H1 (cell line): ENCODE measurements at regions not wholly inside any gene's neighbourhood (a gene's known extent, or its start where the extent isn't known, plus 50 kb on each side); places are given as distances from the start of the nearest gene placed in this dataset.

Experiments
- CTCF ChIA-PET: fragments of 300-600 bp; sonication (Branson Sonifier 250); formaldehyde crosslinking; loops from one replicate; lab custom pipeline; 2021; ENCODE audit not compliant: partially characterized antibody; lab: Charles Lee
- POLR2A ChIA-PET: fragments of 300-600 bp; sonication (Branson Sonifier 250); formaldehyde crosslinking; loops from one replicate; lab custom pipeline; 2021; ENCODE audit warnings: inconsistent platforms; ENCODE audit not compliant: partially characterized antibody; lab: Charles Lee
- DNase-seq, 2 experiments: peaks; one replicate each; pipeline versions ENCODE4 v3.0.0 to v3.0.0-alpha.2; 2010 to 2022; ENCODE audit warnings: low spot score in 2 of 2, low read depth in 1 of 2, mixed read lengths in 1 of 2
- FAIRE-seq: peaks from 2 replicates; lab custom pipeline; 2011; peaks lifted over from hg19 to GRCh38; lab: Jason Lieb, UNC
- H2AFZ ChIP-seq: 2 replicates; pipeline ENCODE4 v1.8.1; 2012; ENCODE audit warnings: low read length, inconsistent platforms
- H2AK5ac ChIP-seq: 2 replicates; pipeline ENCODE4 v1.6.1; 2013; ENCODE audit warnings: low read depth, low read length
- H2BK120ac ChIP-seq: replicated peaks from 2 replicates; pipeline ENCODE3; 2013; ENCODE audit warnings: low read depth, low read length, inconsistent platforms
- H2BK12ac ChIP-seq: 2 replicates; pipeline ENCODE4 v1.6.1; 2013; ENCODE audit warnings: low read depth, low read length
- H2BK15ac ChIP-seq: 2 replicates; pipeline ENCODE4 v1.6.1; 2013; ENCODE audit warnings: low read length
- H2BK20ac ChIP-seq: 2 replicates; pipeline ENCODE4 v1.6.1; 2013; ENCODE audit warnings: low read length
- H2BK5ac ChIP-seq: 2 replicates; pipeline ENCODE4 v1.6.1; 2013; ENCODE audit warnings: low read depth, low read length
- H3K14ac ChIP-seq: 2 replicates; pipeline ENCODE4 v1.6.1; 2013; ENCODE audit warnings: inconsistent platforms; ENCODE audit not compliant: insufficient read length
- H3K18ac ChIP-seq: 2 replicates; pipeline ENCODE4 v1.6.1; 2013; ENCODE audit warnings: low read length; ENCODE audit errors: extremely low read depth
- H3K23ac ChIP-seq: 2 replicates; pipeline ENCODE4 v1.6.1; 2013; ENCODE audit warnings: inconsistent platforms; ENCODE audit not compliant: insufficient read length
- H3K23me2 ChIP-seq: 2 replicates; pipeline ENCODE4 v1.6.1; 2013; ENCODE audit warnings: low read depth, low read length
- H3K27ac ChIP-seq: 2 replicates; pipeline ENCODE4 v1.6.1; 2011; ENCODE audit warnings: low read depth, low read length, inconsistent platforms
- H3K27me3 ChIP-seq, 4 experiments: replicated peaks in 1 of 4; 1 replicate in 1 of 4; 2 replicates in 3 of 4; pipeline versions ENCODE4 v1.6.1 to v1.8.1; 2011 to 2013; ENCODE audit warnings: low read length in 3 of 4, mild to moderate bottlenecking in 3 of 4, inconsistent platforms in 2 of 4, mixed read lengths in 2 of 4, moderate library complexity in 1 of 4; ENCODE audit not compliant: control insufficient read depth in 3 of 4, insufficient read depth in 3 of 4; ENCODE audit errors: extremely low read depth in 1 of 4
- H3K36me3 ChIP-seq, 4 experiments: 2 replicates each; pipeline versions ENCODE4 v1.6.1 to v1.8.1; 2011 to 2013; ENCODE audit warnings: mild to moderate bottlenecking in 4 of 4, low read length in 3 of 4, moderate library complexity in 2 of 4, control low read depth in 1 of 4, inconsistent platforms in 1 of 4; ENCODE audit not compliant: insufficient read depth in 4 of 4, control insufficient read depth in 2 of 4
- H3K4ac ChIP-seq: replicated peaks from 2 replicates; pipeline ENCODE3; 2013; ENCODE audit warnings: low read length, low read depth, mixed read lengths, inconsistent platforms; ENCODE audit not compliant: insufficient read length
- H3K4me1 ChIP-seq, 4 experiments: replicated peaks in 1 of 4; 1 replicate in 1 of 4; 2 replicates in 3 of 4; pipeline versions ENCODE4 v1.6.1 to v1.8.1; 2011 to 2013; ENCODE audit warnings: low read length in 3 of 4, inconsistent platforms in 2 of 4, mixed read lengths in 1 of 4; ENCODE audit not compliant: insufficient read depth in 4 of 4, control insufficient read depth in 3 of 4
- H3K4me2 ChIP-seq, 2 experiments: 2 replicates each; pipeline versions ENCODE4 v1.6.1 to v1.8.1; 2011 to 2013; ENCODE audit warnings: low read depth in 2 of 2, low read length in 2 of 2, control low read depth in 1 of 2, inconsistent platforms in 1 of 2, mild to moderate bottlenecking in 1 of 2; ENCODE audit not compliant: insufficient read depth in 1 of 2
- H3K4me3 ChIP-seq, 4 experiments: fragments of 200-600, 300-600 bp in 1 of 4; sonication (generic), shearing (Covaris generic), sonication (Bioruptor Twin) in 1 of 4; 2 replicates each; pipeline versions ENCODE4 v1.5.1 to v1.8.1; 2011 to 2016; ENCODE audit warnings: low read length in 4 of 4, low read depth in 3 of 4, control low read depth in 2 of 4, inconsistent platforms in 2 of 4, mild to moderate bottlenecking in 2 of 4, mixed read lengths in 1 of 4, moderate library complexity in 1 of 4; ENCODE audit not compliant: insufficient read depth in 2 of 4; ENCODE audit errors: extremely low read depth in 1 of 4
- H3K56ac ChIP-seq: replicated peaks from 2 replicates; pipeline ENCODE3; 2013; ENCODE audit warnings: low read depth, mild to moderate bottlenecking, mixed read lengths, low read length, inconsistent platforms; ENCODE audit not compliant: insufficient read length
- H3K79me1 ChIP-seq: 2 replicates; pipeline ENCODE4 v1.6.1; 2013; ENCODE audit warnings: low read depth, low read length, control low read depth
- H3K79me2 ChIP-seq, 2 experiments: 2 replicates each; pipeline versions ENCODE4 v1.6.1 to v1.8.1; 2012 to 2013; ENCODE audit warnings: low read length in 2 of 2, mild to moderate bottlenecking in 2 of 2, inconsistent platforms in 1 of 2; ENCODE audit not compliant: insufficient read depth in 2 of 2, control insufficient read depth in 1 of 2
- H3K9ac ChIP-seq, 4 experiments: replicated peaks in 1 of 4; 1 replicate in 1 of 4; 2 replicates in 3 of 4; pipeline versions ENCODE4 v1.6.1 to v1.8.1; 2011 to 2013; ENCODE audit warnings: low read depth in 3 of 4, low read length in 3 of 4, control low read depth in 2 of 4, mild to moderate bottlenecking in 2 of 4, moderate library complexity in 2 of 4, inconsistent platforms in 1 of 4; ENCODE audit errors: extremely low read depth in 1 of 4
- H3K9me3 ChIP-seq, 2 experiments: 2 replicates each; pipeline versions ENCODE4 v1.6.1 to v1.8.1; 2012 to 2013; ENCODE audit warnings: mild to moderate bottlenecking in 2 of 2, moderate library complexity in 2 of 2, control low read depth in 1 of 2, inconsistent platforms in 1 of 2, low read depth in 1 of 2, low read length in 1 of 2, mixed read lengths in 1 of 2; ENCODE audit not compliant: insufficient read depth in 2 of 2
- H4K20me1 ChIP-seq, 2 experiments: replicated peaks in 1 of 2; 2 replicates each; pipeline versions ENCODE3 to v1.8.1; 2011 to 2013; ENCODE audit warnings: inconsistent platforms in 2 of 2, low read length in 2 of 2, mild to moderate bottlenecking in 1 of 2; ENCODE audit not compliant: insufficient read depth in 2 of 2, control insufficient read depth in 1 of 2
- H4K5ac ChIP-seq: 2 replicates; pipeline ENCODE4 v1.6.1; 2013; ENCODE audit warnings: low read length, low read depth, mixed read lengths, inconsistent platforms; ENCODE audit not compliant: insufficient read length
- H4K8ac ChIP-seq: 2 replicates; pipeline ENCODE4 v1.8.0; 2013; ENCODE audit warnings: mild to moderate bottlenecking, moderate library complexity, low read length, inconsistent platforms; ENCODE audit not compliant: insufficient read depth; ENCODE audit errors: extremely low read depth
- H4K91ac ChIP-seq: replicated peaks from 2 replicates; pipeline ENCODE3; 2013; ENCODE audit warnings: low read length, mixed read lengths, inconsistent platforms; ENCODE audit not compliant: insufficient read length
- BRCA1 ChIP-seq: IDR thresholded peaks from 2 replicates; pipeline ENCODE4 v1.6.1; 2012; ENCODE audit warnings: low read depth, low read length, improper control_type of control experiment
- CBX5 ChIP-seq: fragments of 300-800, 300-1000 bp; sonication (generic); IDR thresholded peaks from 2 replicates; pipeline ENCODE4 v1.7.1; 2016; ENCODE audit warnings: antibody characterized with exemption, low read length, low read depth
- CEBPB ChIP-seq: IDR thresholded peaks from 2 replicates; pipeline ENCODE4 v1.6.1; 2012; ENCODE audit warnings: low read depth, low read length
- CTCF ChIP-seq, 3 experiments: IDR thresholded peaks; 1 replicate in 2 of 3; 2 replicates in 1 of 3; pipeline versions ENCODE4 v1.5.1 to v1.6.1; 2011; ENCODE audit warnings: low read length in 3 of 3, mild to moderate bottlenecking in 3 of 3, inconsistent platforms in 2 of 3, low read depth in 1 of 3, moderate library complexity in 1 of 3; ENCODE audit not compliant: insufficient read depth in 1 of 3; ENCODE audit errors: control extremely low read depth in 1 of 3
- GTF2F1 ChIP-seq: IDR thresholded peaks from 2 replicates; pipeline ENCODE4 v1.6.1; 2012; ENCODE audit warnings: low read depth, low read length, improper control_type of control experiment, borderline replicate concordance
- JUN ChIP-seq: IDR thresholded peaks from 2 replicates; pipeline ENCODE4 v1.6.1; 2011; ENCODE audit warnings: low read depth, mild to moderate bottlenecking, improper control_type of control experiment, low read length
- JUND ChIP-seq: IDR thresholded peaks from 2 replicates; pipeline ENCODE4 v1.6.1; 2011; ENCODE audit warnings: mild to moderate bottlenecking, improper control_type of control experiment, low read length
- NANOG ChIP-seq: IDR thresholded peaks from 2 replicates; pipeline ENCODE4 v1.6.1; 2011; ENCODE audit warnings: low read length, low read depth, mild to moderate bottlenecking, inconsistent platforms; ENCODE audit not compliant: insufficient read depth, poor library complexity, severe bottlenecking
- SIRT6 ChIP-seq: IDR thresholded peaks from one replicate; pipeline ENCODE4 v1.7.1; 2012; ENCODE audit warnings: low read length, inconsistent platforms
- SP2 ChIP-seq: IDR thresholded peaks from 2 replicates; pipeline ENCODE4 v1.6.1; 2012; ENCODE audit warnings: mild to moderate bottlenecking, low read length, inconsistent platforms
- SUZ12 ChIP-seq: fragments of 200-600 bp; sonication (generic); IDR thresholded peaks from 2 replicates; pipeline ENCODE4 v1.6.1; 2012; ENCODE audit warnings: mild to moderate bottlenecking, inconsistent platforms, low read length, moderate library complexity, mixed read lengths
- ZNF274 ChIP-seq: IDR thresholded peaks from 2 replicates; pipeline ENCODE4 v1.7.0; 2012; ENCODE audit warnings: low read length, borderline replicate concordance; ENCODE audit errors: extremely low read depth
- WGBS, 2 experiments: shearing (Covaris generic) in 1 of 2; methylation state at CpG; one replicate each; pipeline versions ENCODE4 v1.1.6 to v1.1.7; 2013 to 2015; ENCODE audit warnings: low lambda C conversion rate in 2 of 2, mixed read lengths in 2 of 2, inconsistent platforms in 1 of 2, low coverage in 1 of 2, missing lambda C conversion rate in 1 of 2; ENCODE audit not compliant: insufficient replicate concordance in 2 of 2, insufficient coverage in 1 of 2, insufficient read length in 1 of 2; ENCODE audit errors: extremely low coverage in 1 of 2, missing lambda C conversion rate in 1 of 2; 5-methylcytosine and 5-hydroxymethylcytosine counted together
- TF ChIP-seq, protein P1 (sequence below): IDR thresholded peaks from 2 replicates; pipeline ENCODE4 v1.6.1; 2012; ENCODE audit warnings: inconsistent platforms

DNA sequence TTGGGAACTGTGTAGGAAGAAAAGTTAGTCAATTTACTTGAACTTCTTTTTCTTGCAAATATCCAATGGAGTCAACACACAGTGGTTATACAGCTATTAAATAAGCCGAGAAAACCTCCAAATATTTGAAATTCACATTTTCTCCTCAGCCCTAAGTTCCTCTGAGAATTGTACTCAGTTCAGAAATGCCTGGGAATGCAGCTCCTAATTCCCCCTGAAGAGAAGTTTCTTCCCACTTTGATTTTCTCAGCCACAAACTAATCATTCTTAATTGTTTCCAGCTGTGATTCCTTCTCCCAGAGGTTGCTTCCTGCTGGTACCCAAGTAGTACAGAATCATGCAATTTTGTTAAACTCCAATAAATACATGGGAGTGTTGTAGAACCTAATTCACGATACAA is 246.1 kb upstream of the MIR17HG start:
- no peaks in the 10 kb centered on the region for H3K9me3 ChIP-seq
- H3K27ac ChIP-seq = no peak overlapping the region
- H3K14ac ChIP-seq = no peak overlapping the region
- H3K4me3 ChIP-seq = no peak overlapping the region
- ChIA-PET POLR2A (no interaction called here), CTCF (no interaction called here)
- no peak overlapping the region for H3K23ac ChIP-seq
- no peak overlapping the region for H2BK12ac ChIP-seq
- H2BK120ac ChIP-seq = no peak overlapping the region
- no peak overlapping the region for H3K4me2 ChIP-seq
- H3K18ac ChIP-seq = no peak overlapping the region
- H3K36me3 ChIP-seq = no peaks in the 10 kb centered on the region
- no peaks in the 10 kb centered on the region for H3K23me2 ChIP-seq
- WGBS, 2 experiments = 90% methylated on average over 2 of the region's 2 CpGs; no CpG with 5 or more reads in 1 of the 2 experiments
- H3K56ac ChIP-seq = no peak overlapping the region
- no peaks in the 10 kb centered on the region for H3K79me1 ChIP-seq
- H2AK5ac ChIP-seq = no peak overlapping the region
- H2BK5ac ChIP-seq = no peak overlapping the region
- no peak overlapping the region for H4K8ac ChIP-seq
- no peak overlapping the region for H4K5ac ChIP-seq
- H3K4ac ChIP-seq = no peak overlapping the region
- H4K20me1 ChIP-seq = no peaks in the 10 kb centered on the region
- no peak overlapping the region for H3K9ac ChIP-seq
- H4K91ac ChIP-seq = no peak overlapping the region
- H3K27me3 ChIP-seq = peaks cover 0 to 1% (median 0%) of the 10 kb centered on the region in 4 experiments; a peak in 1 of 7 replicates
- no peak overlapping the region for H2AFZ ChIP-seq
- H2BK20ac ChIP-seq = no peak overlapping the region
- FAIRE-seq = no peak
- H3K4me1 ChIP-seq = no peaks in the 10 kb centered on the region
- no peak overlapping the region for H2BK15ac ChIP-seq
- no peak for DNase-seq
- no peaks in the 10 kb centered on the region for H3K79me2 ChIP-seq
- TF ChIP-seq SUZ12 (no peak), ZNF274 (no peak), NANOG (no peak), SIRT6 (no peak), GTF2F1 (no peak), CBX5 (no peak), JUN (no peak), CEBPB (no peak), BRCA1 (no peak), JUND (no peak), CTCF (IDR thresholded peaks at IDR 0.05; ENCODE audit: control extremely low read depth in 1 of 3, insufficient read depth in 1 of 3, low read depth in 1 of 3, low read length in 3 of 3) (no peak), SP2 (no peak)
- TF ChIP-seq, protein P1, sequence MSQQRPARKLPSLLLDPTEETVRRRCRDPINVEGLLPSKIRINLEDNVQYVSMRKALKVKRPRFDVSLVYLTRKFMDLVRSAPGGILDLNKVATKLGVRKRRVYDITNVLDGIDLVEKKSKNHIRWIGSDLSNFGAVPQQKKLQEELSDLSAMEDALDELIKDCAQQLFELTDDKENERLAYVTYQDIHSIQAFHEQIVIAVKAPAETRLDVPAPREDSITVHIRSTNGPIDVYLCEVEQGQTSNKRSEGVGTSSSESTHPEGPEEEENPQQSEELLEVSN = no peak
